Kasumi-1 (cell line): ENCODE measurements at regions not wholly inside any gene's neighbourhood (a gene's known extent, or its start where the extent isn't known, plus 50 kb on each side); places are given as distances from the start of the nearest gene placed in this dataset.

Source experiments
- DNase-seq, 2 experiments: peaks; one replicate each; lab custom pipeline; 2025; lab: John Stamatoyannopoulos, UW

- DNase-seq = peak; percentile 50 to 61
Observed at GRCh38 chr7:130912082-130912861, 178.3 kb upstream of the KLF14 start.

GRCh38 chr7:130912862-130913638, 179.0 kb upstream of the KLF14 start:
- peak; percentile 84 for DNase-seq

- DNase-seq = no peak
Observed at GRCh38 chr7:130913639-130914553, 179.9 kb upstream of the KLF14 start.

- DNase-seq = no peak
Observed at GRCh38 chr7:130914554-130915294, 180.7 kb upstream of the KLF14 start.

GRCh38 chr7:130917669-130918128, 183.7 kb upstream of the KLF14 start:
- DNase-seq = no peak

- DNase-seq = no peak
Observed at GRCh38 chr7:130918129-130919052, 184.4 kb upstream of the KLF14 start.

- no peak for DNase-seq
Observed at GRCh38 chr7:130919316-130920103, 185.5 kb upstream of the KLF14 start.

GRCh38 chr7:130920122-130920521, 186.1 kb upstream of the KLF14 start:
- no peak for DNase-seq

- DNase-seq = no peak
Observed at GRCh38 chr7:130921391-130922180, 187.6 kb upstream of the KLF14 start.

- no peak for DNase-seq
Observed at GRCh38 chr7:130922206-130923112, 188.5 kb upstream of the KLF14 start.

- DNase-seq = no peak
Observed at GRCh38 chr7:130923365-130923764, 189.4 kb upstream of the KLF14 start.

GRCh38 chr7:130923930-130924329, 189.9 kb upstream of the KLF14 start:
- no peak for DNase-seq

- no peak for DNase-seq
Observed at GRCh38 chr7:130925136-130925794, 191.3 kb upstream of the KLF14 start.

- DNase-seq = peak in 1 of 2 experiments; percentile 20
Observed at GRCh38 chr7:130926001-130926691, 192.1 kb upstream of the KLF14 start.

- no peak for DNase-seq
Observed at GRCh38 chr7:130927062-130927461, 193.1 kb upstream of the KLF14 start.

GRCh38 chr7:130927564-130927963, 193.6 kb upstream of the KLF14 start:
- no peak for DNase-seq
